GM21515 (cell line): ENCODE measurements at regions not wholly inside any gene's neighbourhood (a gene's known extent, or its start where the extent isn't known, plus 50 kb on each side); places are given as distances from the start of the nearest gene placed in this dataset.
"Not testable (repeated sequence)": the region's sequence is repeated elsewhere in the genome, so short reads cannot be mapped to it uniquely, and the experiment has no call there.

Source experiments
- ATAC-seq: cut with Tn5 transposase; IDR thresholded peaks from one replicate; pipeline ENCODE4 v1.9.1; 2021; ENCODE audit not compliant: unreplicated experiment

DNA sequence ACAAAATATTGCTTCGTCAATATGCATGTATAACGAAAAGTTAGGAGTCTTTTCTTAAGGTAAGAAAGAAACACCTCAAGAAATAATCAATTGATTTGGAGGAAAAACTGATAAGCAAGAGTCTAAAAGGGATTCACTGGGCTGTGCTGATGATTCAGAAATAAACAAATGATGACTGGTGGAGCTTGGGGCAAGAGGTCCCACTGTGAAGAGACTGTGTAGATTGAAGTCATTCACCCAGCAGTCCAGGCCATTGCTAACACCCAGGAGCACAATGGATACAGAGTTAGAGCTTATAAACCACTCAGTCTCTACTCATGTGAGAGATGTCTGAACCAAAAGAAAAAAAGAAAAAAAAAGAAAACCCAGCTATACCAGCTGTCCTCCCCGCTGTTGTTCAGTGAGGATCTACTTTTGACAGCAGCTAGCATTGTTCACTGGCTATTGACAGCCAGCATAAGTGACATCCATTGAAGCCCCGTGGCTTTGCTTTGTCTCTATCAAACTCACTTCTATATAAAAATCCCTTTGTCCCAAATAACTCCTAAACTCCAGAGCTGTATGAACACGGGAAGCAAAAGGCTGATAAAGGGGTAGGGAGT lies 255.5 kb downstream of the KCTD12 start:
- ATAC-seq = no peak

- ATAC-seq = no peak
Measured at GRCh38 chr13:76622315-76623040, 263.7 kb downstream of the KCTD12 start.

GRCh38 chr13:76621705-76622104 lies 264.5 kb downstream of the KCTD12 start:
- ATAC-seq = no peak

DNA sequence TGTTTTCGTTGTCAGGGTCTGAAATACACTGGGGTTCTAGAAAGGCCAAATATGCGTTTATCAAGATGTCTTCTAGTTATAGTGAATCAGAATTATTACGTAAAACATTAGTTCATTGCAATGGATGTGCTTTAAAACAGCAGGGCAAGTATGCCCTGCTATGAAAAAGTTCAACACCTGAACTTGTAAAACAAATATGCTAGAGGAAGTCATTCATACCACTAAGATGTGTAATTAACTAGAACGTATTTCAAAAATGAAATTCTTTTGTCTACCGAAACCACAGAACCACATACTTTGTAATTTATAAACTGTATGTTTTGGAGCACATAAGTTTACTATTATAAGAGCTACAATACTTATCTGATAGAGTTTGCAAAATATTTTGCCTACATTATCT lies 266.2 kb downstream of the KCTD12 start:
- ATAC-seq = no peak

- ATAC-seq = no peak
Measured at GRCh38 chr13:76619631-76620030, 266.6 kb downstream of the KCTD12 start.

DNA sequence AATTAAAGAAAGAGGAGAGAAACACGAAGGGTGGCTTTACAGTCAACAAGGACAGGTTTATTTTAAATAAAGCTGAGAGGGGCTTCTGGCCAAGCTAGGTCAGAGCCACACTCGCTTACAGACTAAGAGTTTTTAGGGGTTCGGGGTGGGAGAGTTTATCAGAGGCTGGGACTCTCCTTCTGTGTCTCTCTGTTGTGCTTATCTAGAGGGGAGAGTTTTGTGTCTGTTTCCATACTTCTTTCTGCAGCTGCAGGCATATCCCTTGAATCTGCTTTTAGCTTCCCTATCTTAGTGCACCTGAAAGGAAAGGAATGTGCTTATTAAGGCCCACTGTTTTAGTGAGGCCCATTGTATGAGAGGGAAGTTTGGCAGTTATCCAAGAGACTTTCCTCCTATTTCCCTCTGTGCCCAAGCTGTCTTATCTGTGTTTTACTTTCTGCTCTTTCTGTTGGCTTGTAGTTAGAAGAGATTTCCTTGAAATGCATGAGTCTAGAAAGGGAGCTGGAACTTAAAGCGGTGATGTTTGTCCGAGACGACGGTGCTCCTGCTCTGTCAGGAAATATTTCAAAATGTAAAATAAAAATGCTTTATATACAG lies 275.3 kb downstream of the KCTD12 start:
- no peak for ATAC-seq

DNA sequence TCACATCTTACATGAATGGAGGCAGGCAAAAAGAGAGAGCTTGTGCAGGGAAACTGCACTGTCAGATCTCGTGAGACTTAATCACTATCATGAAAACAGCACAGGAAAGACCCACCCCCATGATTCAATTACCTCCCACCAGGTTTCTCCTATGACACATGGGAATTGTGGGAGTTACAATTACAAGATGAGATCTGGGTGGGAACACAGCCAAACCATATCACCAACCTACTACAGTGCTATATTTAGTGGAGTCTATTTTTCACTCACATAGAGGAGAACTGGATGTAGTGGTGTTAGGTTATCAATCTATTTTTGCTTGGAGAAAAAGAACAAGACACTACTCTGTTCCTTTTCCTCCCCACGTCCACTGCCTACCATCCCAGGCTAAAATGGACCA lies 276.6 kb downstream of the KCTD12 start:
- no peak for ATAC-seq

GRCh38 chr13:76607866-76608265 lies 278.3 kb downstream of the KCTD12 start:
- no peak for ATAC-seq

DNA sequence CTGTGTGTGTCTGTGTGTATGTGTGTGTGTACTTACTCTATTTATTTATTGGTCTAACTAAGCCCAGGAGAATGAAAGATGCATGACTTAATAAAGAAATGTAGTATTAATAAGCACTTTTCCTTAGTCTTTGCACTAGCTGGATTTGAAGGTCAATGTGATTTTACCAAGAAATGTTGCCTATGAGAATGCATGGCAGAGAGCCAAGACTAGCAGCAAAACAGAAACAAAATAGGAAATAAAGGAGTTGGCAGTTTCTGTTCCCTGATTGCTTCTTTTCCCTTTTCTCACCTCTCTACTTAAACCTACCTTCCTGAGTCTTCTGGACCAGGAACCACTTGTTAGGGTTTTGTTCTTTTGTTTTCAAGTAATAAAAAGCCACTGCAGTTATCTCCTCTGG lies 286.1 kb downstream of the KCTD12 start:
- no peak for ATAC-seq

DNA sequence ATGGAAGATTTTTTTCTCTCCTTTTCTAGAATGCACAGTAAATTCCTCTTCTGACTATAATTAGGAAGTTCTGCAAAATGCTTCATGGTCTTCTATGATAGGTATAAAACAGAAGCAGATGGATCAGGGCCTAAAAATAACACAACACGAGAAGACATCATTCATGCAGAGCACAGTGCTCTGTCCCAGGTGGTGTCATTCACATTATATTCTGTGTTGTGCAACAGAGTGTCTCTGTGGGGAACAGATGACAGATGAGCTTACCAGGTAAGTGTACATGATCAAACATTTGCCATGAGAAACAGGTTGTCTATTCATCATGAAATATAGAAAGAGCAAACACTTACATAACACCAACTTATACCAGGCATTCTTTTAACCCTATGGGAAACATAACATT lies 288.3 kb downstream of the KCTD12 start:
- no peak for ATAC-seq

- no peak for ATAC-seq
Measured at GRCh38 chr13:76596216-76596615, 290.0 kb downstream of the KCTD12 start.

DNA sequence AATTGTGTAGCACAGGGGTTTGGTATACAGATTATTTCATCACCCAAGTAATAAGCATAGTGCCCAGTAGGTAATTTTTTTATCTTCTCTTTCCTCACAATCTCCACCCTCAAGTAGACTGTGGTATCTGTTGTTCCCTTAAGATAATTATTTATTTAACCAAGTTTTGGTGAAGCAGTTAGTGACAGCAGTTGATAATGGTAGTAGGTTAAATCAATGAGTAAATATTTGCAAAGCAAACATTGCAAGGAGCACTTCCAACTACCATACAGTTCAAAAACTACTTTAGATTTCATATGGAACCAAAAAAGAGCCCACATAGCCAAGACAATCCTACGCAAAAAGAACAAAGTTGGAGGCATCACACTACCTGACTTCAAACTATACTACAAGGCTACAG lies 291.8 kb downstream of the KCTD12 start:
- ATAC-seq = no peak

- ATAC-seq = no peak
Measured at GRCh38 chr13:76586842-76587241, 299.4 kb downstream of the KCTD12 start.

DNA sequence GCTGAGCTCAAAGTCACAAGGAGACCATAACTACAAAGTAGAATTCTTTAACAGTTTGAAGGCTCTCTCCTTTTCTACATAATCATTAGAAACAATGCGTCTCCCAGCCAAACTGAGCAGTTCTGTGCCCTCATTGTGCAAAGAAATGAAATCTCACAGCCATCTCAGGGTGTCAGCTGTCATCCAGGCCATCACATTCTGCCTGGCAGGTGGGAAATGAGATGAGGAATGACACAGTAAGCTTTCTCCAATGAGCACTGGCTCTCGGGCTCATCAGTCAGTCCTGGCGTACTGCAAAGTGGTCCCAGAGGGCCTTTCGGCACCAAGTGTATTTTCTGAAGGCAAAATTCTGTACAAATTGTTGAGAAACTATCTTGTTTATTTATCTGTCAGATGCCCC lies 306.5 kb downstream of the KCTD12 start:
- no peak for ATAC-seq

- not testable (repeated sequence) for ATAC-seq
Measured at GRCh38 chr13:76575634-76576033, 310.6 kb downstream of the KCTD12 start.

GRCh38 chr13:76570510-76570971 lies 315.7 kb downstream of the KCTD12 start:
- no peak for ATAC-seq

DNA sequence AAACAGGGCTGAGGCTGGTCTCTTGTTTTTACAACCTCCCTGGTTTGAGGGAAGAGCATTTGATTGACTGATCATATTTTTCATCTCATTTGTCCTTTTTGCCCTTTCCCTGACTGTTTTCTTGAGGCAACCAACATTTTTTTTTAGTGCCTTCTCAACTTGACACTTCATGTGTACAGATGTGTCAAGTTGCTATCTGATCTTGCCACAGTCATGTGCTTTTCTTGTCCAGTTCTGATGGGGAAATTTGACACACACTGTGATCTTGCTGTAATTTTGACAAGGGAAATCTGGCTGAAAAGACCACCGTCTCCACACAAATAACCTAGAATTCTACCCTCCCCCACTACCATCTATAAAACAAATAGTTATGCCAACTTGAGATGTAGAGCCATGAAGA lies 329.6 kb downstream of the KCTD12 start:
- no peak for ATAC-seq

DNA sequence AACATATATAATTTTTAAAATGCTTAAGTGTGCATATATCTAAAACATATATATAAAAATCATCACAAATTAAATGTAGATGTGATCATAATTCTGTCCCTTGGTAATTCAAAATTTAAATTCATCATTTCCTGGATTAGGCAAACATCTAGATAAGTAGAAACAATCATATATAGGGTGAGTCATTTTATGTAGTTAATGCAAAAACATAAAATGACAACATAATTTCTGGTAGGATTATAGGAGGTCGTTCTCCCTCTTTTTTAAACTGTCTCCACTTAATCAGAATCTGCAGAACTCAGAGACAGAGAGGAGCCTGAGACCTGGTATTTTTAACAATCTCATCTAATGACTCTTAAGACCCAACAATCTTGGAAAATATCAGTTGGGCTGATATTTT lies 333.4 kb downstream of the KCTD12 start:
- ATAC-seq = no peak

DNA sequence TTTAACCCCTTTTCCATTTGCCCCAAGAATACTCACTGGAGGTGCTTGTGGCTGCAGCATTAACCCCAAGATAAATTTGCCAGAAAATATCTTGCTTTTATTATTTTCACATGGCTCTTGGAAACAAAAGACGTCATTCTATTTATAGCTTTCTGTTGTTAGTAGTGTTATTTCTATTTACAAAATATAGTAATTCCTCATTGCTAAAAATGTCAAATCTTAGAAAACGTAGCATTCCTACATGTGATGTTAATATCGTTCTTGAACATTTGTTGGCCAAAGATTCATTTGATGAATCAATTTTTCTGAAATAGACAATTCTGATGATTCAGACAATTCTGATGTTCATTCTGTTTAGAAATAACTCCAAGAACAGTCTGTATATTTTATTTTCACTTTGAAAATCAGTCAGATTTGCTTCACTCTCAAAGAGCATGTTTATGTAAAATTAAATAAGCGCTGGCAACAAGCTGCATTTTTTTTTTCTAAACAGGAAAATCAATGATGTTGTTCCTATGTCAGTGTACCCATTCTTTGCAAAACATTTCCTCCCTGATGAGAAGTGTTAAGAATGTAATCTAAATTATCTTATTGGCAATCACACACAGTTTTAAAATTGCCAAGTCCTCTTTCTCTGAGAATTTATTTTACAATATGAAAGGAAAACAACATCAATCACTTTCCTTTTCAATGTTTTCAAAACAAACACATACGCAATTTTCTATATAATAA lies 334.0 kb downstream of the KCTD12 start:
- ATAC-seq = no peak

DNA sequence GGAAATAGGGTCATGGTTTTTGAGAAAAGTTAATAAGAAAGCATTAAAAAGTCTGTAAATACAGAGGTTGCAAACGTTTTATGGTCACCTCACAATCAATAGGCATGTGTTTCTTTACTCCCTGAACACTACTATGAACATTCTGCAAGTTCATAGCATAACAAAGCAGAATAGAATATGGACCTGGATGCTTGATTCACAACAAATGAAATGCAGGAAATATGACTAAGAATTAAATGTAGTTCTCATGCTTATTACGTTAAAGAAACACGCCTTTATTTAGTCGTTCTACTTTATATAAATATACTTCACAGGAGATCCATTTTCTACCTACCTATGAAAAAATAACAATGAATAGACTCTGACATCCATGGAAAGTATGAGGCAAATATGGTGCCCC lies 344.0 kb downstream of the KCTD12 start:
- ATAC-seq = no peak

GRCh38 chr13:76538004-76538403 lies 348.2 kb downstream of the KCTD12 start:
- ATAC-seq = no peak

GRCh38 chr13:76533251-76533650 lies 353.0 kb downstream of the KCTD12 start:
- ATAC-seq = no peak
